Esophagus squamous epithelium (tissue), 5 donors: ENCODE measurements at regions not wholly inside any gene's neighbourhood (a gene's known extent, or its start where the extent isn't known, plus 50 kb on each side); places are given as distances from the start of the nearest gene placed in this dataset.

Experiments
- DNase-seq: peaks from one replicate; lab custom pipeline; 2025; lab: John Stamatoyannopoulos, UW
- H3K27ac ChIP-seq, 4 donors: fragments of 200-600 bp; sonication (generic); one replicate each; pipeline ENCODE4 v1.5.1; 2016 to 2019; ENCODE audit warnings: mild to moderate bottlenecking in 1 of 4
- H3K27me3 ChIP-seq, 4 donors: fragments of 200-600 bp; sonication (generic); 1 replicate in 3 of 4; 2 replicates in 1 of 4; pipeline versions ENCODE4 v1.5.1 to v1.6.0; 2017 to 2021; ENCODE audit warnings: antibody characterized with exemption in 1 of 4
- H3K36me3 ChIP-seq, 3 donors: fragments of 200-600 bp; sonication (generic); one replicate each; pipeline ENCODE4 v1.5.1; 2016 to 2019
- H3K4me1 ChIP-seq, 3 donors: fragments of 200-600 bp; sonication (generic); one replicate each; pipeline ENCODE4 v1.5.1; 2017 to 2019
- H3K4me3 ChIP-seq, 4 donors: fragments of 200-600 bp; sonication (generic); 1 replicate in 3 of 4; 2 replicates in 1 of 4; pipeline ENCODE4 v1.5.1; 2016 to 2019; ENCODE audit warnings: mild to moderate bottlenecking in 2 of 4, moderate library complexity in 1 of 4
- H3K9me3 ChIP-seq, 3 donors: fragments of 200-600 bp; sonication (generic); one replicate each; pipeline ENCODE4 v1.5.1; 2016 to 2019
- POLR2A ChIP-seq, 4 donors: fragments of 450-650 bp; IDR thresholded peaks; one replicate each; pipeline ENCODE4 v1.6.1; 2017; ENCODE audit warnings: antibody characterized with exemption in 4 of 4, mild to moderate bottlenecking in 4 of 4, moderate library complexity in 3 of 4
- WGBS, 2 donors: methylation state at CpG; one replicate each; pipeline ENCODE4 v1.1.5; 2018; 5-methylcytosine and 5-hydroxymethylcytosine counted together
- intact Hi-C: fragments of 100-400 bp; cut with DNase I; formaldehyde crosslinking; loops from one replicate; pipeline ENCODE4 v1.15.0; 2022
- TF ChIP-seq, protein P1 (sequence below), 6 experiments: fragments of 450-650 bp in 4 of 6; fragments of 200-600 bp in 2 of 6; sonication (generic) in 2 of 6; IDR thresholded peaks; one replicate each; pipeline ENCODE4 v1.5.1; 2016 to 2019; ENCODE audit warnings: antibody characterized with exemption in 6 of 6, mild to moderate bottlenecking in 4 of 6, moderate library complexity in 4 of 6
- donor health status: DM: yes; HTN: yes; CAD: no.

DNA sequence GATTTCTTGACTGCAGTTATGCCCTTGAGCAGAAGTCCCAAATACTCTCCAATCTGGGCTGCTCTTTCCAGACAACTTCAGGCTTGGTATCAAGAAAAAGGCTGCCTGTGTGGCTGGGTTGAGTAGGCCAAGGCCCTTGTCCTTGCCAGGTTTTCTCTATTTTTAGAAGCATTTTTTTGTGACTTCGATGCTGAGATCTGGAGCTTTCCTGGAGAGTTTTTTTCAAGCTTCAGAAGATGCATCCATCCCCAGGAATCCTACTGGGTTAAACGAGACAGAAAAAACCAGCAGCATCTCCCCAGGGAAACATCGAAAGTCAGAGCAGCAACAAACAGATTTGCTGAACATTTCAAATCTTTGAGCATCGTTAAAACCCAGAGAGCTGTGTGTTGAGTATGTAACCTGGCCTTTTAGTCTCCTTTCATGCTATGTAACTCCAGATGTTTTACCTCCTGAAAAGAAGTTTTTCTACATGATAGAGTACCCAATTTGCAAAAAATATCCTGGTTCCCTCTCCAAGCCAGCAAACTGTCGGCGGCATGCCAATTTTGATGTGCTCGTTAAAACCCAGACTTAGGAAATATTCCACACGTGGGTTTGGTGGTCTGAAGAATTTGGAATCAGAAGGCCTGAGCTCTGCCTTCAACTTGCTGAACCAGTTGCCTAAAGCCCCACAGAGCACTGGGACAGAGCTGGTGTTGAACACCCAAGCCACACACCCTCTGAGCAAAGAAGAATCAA is 98.1 kb upstream of the ALDH1B1 start:
- no peak overlapping the region for H3K27ac ChIP-seq
- H3K27me3 ChIP-seq: no peaks in the 10 kb centered on the region
- H3K4me1 ChIP-seq: peaks cover 0 to 3% (median 0%) of the 10 kb centered on the region in 3 donors
- no peaks in the 10 kb centered on the region for H3K9me3 ChIP-seq
- no peak for DNase-seq
- intact Hi-C loops: no loop called here
- H3K4me3 ChIP-seq: no peak overlapping the region
- 52 to 54% methylated on average over 8 of the region's 8 CpGs for WGBS, 2 donors
- TF ChIP-seq, protein P1, sequence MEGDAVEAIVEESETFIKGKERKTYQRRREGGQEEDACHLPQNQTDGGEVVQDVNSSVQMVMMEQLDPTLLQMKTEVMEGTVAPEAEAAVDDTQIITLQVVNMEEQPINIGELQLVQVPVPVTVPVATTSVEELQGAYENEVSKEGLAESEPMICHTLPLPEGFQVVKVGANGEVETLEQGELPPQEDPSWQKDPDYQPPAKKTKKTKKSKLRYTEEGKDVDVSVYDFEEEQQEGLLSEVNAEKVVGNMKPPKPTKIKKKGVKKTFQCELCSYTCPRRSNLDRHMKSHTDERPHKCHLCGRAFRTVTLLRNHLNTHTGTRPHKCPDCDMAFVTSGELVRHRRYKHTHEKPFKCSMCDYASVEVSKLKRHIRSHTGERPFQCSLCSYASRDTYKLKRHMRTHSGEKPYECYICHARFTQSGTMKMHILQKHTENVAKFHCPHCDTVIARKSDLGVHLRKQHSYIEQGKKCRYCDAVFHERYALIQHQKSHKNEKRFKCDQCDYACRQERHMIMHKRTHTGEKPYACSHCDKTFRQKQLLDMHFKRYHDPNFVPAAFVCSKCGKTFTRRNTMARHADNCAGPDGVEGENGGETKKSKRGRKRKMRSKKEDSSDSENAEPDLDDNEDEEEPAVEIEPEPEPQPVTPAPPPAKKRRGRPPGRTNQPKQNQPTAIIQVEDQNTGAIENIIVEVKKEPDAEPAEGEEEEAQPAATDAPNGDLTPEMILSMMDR (IDR thresholded peaks at IDR 0.05): no peak
- TF ChIP-seq POLR2A (IDR thresholded peaks at IDR 0.05): no peak
- H3K36me3 ChIP-seq: no peaks in the 10 kb centered on the region

DNA sequence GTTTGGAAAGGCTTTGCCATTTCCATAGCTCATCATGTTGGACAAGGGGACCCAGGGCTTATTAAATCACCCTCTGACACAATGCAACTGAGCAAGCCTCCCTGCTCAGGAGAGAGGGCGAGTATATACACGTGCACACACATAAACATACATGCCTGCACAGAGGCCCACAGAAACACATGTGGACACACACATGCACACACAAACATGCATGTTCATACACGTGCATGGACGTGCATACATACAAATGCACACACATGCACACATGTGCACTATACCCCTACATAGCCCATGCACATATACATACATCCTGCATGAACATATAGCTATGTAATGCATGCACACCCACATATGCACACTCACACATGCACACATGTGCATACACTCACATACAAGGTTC is 99.5 kb upstream of the ALDH1B1 start:
- 75 to 85% methylated on average over 4 of the region's 4 CpGs for WGBS, 2 donors

DNA sequence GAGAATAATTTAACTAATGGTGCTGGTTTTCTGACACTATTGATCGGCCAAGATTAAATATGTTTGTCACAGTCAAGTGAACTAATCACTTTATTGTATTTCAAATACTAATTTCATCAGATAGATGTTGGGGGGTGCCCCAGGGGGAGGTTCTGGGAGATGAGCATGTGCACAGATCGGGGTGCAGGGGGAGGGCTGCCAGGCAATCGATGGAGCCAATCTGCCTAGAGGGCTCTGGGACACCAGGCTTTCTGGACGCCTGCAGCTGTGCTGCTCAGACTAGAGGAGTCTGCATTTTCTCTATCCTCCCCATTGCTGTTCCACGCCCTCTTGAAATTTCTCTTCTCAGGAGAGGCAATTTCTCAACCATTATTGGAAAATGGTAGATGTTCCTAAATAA is 100.0 kb upstream of the ALDH1B1 start:
- Histone ChIP-seq H3K27ac (no peak overlapping the region), H3K27me3 (no peaks in the 10 kb centered on the region), H3K4me3 (no peak overlapping the region), H3K4me1 (peaks cover 0 to 3% (median 0%) of the 10 kb centered on the region in 3 donors), H3K9me3 (no peaks in the 10 kb centered on the region), H3K36me3 (no peaks in the 10 kb centered on the region)
- WGBS, 2 donors: 82 to 87% methylated on average over 4 to 5 of the region's 5 CpGs
- no peak for DNase-seq
- intact Hi-C loops: no loop called here
- no peak for TF ChIP-seq POLR2A (IDR thresholded peaks at IDR 0.05)
- TF ChIP-seq, protein P1 (IDR thresholded peaks at IDR 0.05): no peak

More for the DNA sequence above, 99.5 kb upstream of the ALDH1B1 start:
- Histone ChIP-seq H3K27ac (no peak overlapping the region), H3K27me3 (no peaks in the 10 kb centered on the region), H3K4me1 (peaks cover 0 to 3% (median 0%) of the 10 kb centered on the region in 3 donors), H3K4me3 (no peak overlapping the region), H3K9me3 (no peaks in the 10 kb centered on the region), H3K36me3 (no peaks in the 10 kb centered on the region)
- no peak for DNase-seq
- no peak for TF ChIP-seq POLR2A (IDR thresholded peaks at IDR 0.05)
- TF ChIP-seq, protein P1 (IDR thresholded peaks at IDR 0.05): no peak
- intact Hi-C loops: no loop called here

DNA sequence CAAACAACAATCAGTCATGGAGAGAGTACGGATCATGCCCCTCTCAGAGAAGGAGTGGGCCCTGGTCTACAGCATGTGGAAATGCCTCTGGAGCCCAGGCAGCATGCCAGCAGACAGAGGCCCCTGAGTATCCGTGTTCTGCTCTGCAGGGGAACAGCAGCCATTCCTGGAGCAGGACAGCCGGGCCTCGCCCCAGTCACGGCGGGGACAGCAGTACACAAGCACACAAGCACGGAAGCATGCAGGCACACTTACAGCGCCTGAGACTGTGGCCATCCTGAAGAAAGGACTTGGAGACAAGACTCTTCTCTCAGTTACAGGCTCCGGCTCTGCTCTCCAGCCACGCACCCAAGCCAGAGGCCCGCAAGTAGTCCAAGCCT is 102.6 kb upstream of the ALDH1B1 start:
- Histone ChIP-seq H3K4me3 (no peak overlapping the region), H3K9me3 (no peaks in the 10 kb centered on the region), H3K27ac (no peak overlapping the region), H3K27me3 (no peaks in the 10 kb centered on the region), H3K4me1 (peaks cover 0 to 3% (median 0%) of the 10 kb centered on the region in 3 donors), H3K36me3 (no peaks in the 10 kb centered on the region)
- no peak for DNase-seq
- WGBS, 2 donors: 87 to 92% methylated on average over 4 to 9 of the region's 11 CpGs
- TF ChIP-seq, protein P1 (IDR thresholded peaks at IDR 0.05): no peak
- intact Hi-C loops: no loop called here

DNA sequence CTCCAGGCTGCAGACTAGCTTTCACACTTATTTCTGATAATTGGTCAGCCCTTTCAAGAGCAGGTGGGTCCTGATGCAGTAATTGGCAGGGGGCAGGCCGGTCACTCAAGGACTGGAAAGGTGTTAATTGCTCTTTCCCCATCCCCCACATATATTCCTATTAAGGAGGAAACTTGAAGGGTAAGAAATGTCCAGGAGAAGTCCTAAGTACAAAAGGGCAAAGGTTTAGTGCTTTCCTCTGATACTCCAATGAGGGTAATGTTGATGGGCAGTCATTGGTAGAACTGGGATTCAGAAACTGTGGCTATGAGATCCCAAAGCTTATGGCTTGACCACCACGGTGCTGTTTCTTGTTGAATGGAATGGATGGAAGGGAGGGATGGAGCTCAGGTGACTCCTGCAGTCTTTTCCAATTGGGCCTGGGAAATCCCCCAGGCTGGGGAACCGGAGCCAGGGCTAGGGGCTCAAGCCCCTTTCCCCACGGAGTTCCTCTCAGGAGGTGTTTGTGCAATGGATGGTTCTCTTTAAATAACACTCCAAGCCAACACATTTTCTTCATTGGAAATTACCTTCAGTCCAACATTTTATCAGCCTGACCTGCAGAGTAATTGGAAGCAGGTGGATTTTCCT is 103.2 kb upstream of the ALDH1B1 start:
- H3K27ac ChIP-seq: no peak overlapping the region
- H3K27me3 ChIP-seq: no peaks in the 10 kb centered on the region
- intact Hi-C loops: no loop called here
- no peak for DNase-seq
- H3K4me3 ChIP-seq: no peak overlapping the region
- peaks cover 0 to 2% (median 0%) of the 10 kb centered on the region in 3 donors for H3K4me1 ChIP-seq
- no peak for TF ChIP-seq POLR2A (IDR thresholded peaks at IDR 0.05)
- TF ChIP-seq, protein P1 (IDR thresholded peaks at IDR 0.05): no peak
- H3K9me3 ChIP-seq: no peaks in the 10 kb centered on the region
- H3K36me3 ChIP-seq: no peaks in the 10 kb centered on the region
- 68 to 77% methylated on average over 2 to 3 of the region's 4 CpGs for WGBS, 2 donors
